ENCODE measurements at regions not wholly inside any gene's neighbourhood (a gene's known extent, or its start where the extent isn't known, plus 50 kb on each side); places are given as distances from the start of the nearest gene placed in this dataset.

GRCh38 chr11:112769170-112769569, 192.1 kb upstream of the NCAM1 start:
- no peak for TF ChIP-seq CTCF (IDR thresholded peaks at IDR 0.05)
- TF ChIP-seq POLR2A (IDR thresholded peaks at IDR 0.05) = no peak
